Lower leg skin (tissue), 3 donors: ENCODE measurements at regions not wholly inside any gene's neighbourhood (a gene's known extent, or its start where the extent isn't known, plus 50 kb on each side); places are given as distances from the start of the nearest gene placed in this dataset.

Experiments used
- POLR2A ChIP-seq, 2 donors: fragments of 450-650 bp; IDR thresholded peaks; one replicate each; pipeline ENCODE4 v1.6.1; 2016 to 2017; ENCODE audit warnings: antibody characterized with exemption in 2 of 2, mild to moderate bottlenecking in 1 of 2, moderate library complexity in 1 of 2
- TF ChIP-seq, protein P1 (sequence below), 3 donors: fragments of 450-650 bp; IDR thresholded peaks; one replicate each; pipeline ENCODE4 v1.5.1; 2016; ENCODE audit warnings: antibody characterized with exemption in 3 of 3, mild to moderate bottlenecking in 3 of 3, moderate library complexity in 2 of 3

DNA sequence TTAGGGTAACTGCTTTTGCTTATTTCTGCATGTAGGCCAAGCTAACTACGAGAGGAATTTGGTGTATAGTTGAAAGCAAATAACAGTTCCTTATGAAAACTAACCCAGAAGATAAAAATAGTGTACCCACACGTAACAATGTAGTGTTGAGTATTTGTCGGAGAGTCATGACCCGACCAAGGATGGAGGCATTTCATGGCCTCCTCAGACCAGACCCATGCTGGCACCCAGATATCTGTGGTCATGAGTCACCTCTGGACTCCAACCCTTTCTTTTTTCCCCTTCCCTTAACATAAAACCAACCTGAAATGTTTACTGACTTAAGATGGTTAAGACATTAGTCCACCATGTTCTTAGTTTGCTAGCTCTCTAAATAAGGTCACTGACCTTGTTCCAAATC lies 318.7 kb downstream of the NOL4 start:
- TF ChIP-seq, protein P1, sequence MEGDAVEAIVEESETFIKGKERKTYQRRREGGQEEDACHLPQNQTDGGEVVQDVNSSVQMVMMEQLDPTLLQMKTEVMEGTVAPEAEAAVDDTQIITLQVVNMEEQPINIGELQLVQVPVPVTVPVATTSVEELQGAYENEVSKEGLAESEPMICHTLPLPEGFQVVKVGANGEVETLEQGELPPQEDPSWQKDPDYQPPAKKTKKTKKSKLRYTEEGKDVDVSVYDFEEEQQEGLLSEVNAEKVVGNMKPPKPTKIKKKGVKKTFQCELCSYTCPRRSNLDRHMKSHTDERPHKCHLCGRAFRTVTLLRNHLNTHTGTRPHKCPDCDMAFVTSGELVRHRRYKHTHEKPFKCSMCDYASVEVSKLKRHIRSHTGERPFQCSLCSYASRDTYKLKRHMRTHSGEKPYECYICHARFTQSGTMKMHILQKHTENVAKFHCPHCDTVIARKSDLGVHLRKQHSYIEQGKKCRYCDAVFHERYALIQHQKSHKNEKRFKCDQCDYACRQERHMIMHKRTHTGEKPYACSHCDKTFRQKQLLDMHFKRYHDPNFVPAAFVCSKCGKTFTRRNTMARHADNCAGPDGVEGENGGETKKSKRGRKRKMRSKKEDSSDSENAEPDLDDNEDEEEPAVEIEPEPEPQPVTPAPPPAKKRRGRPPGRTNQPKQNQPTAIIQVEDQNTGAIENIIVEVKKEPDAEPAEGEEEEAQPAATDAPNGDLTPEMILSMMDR (IDR thresholded peaks at IDR 0.05), result no peak
- no peak for TF ChIP-seq POLR2A (IDR thresholded peaks at IDR 0.05)
